Heart right ventricle (tissue), 16 donors: ENCODE measurements at regions not wholly inside any gene's neighbourhood (a gene's known extent, or its start where the extent isn't known, plus 50 kb on each side); places are given as distances from the start of the nearest gene placed in this dataset.

Source experiments
- ATAC-seq, 8 donors: fragments of 200-7000 bp; cut with Tn5 transposase; one replicate each; pipeline ENCODE4 v1.9.1; 2020; ENCODE audit warnings: mild to moderate bottlenecking in 8 of 8, moderate library complexity in 8 of 8, moderate number of reproducible peaks in 1 of 8
- DNase-seq, 2 donors: peaks; one replicate each; pipeline ENCODE4 v3.0.0-alpha.2; 2020
- H3K27ac ChIP-seq, 10 donors: fragments of 200-600 bp; sonication (generic) in 2 of 10; one replicate each; pipeline versions ENCODE4 v1.5.0 to v1.8.0; 2020 to 2022; ENCODE audit warnings: mild to moderate bottlenecking in 3 of 10
- H3K27me3 ChIP-seq, 7 donors: fragments of 200-600 bp; one replicate each; pipeline ENCODE4 v1.8.0; 2021 to 2022; ENCODE audit warnings: mild to moderate bottlenecking in 2 of 7
- H3K36me3 ChIP-seq, 9 donors: fragments of 200-600 bp; sonication (generic) in 1 of 9; one replicate each; pipeline versions ENCODE4 v1.5.0 to v1.8.0; 2020 to 2022; ENCODE audit warnings: mild to moderate bottlenecking in 2 of 9
- H3K4me1 ChIP-seq, 9 donors: fragments of 200-600 bp; sonication (generic) in 1 of 9; one replicate each; pipeline versions ENCODE4 v1.5.0 to v1.8.0; 2020 to 2022; ENCODE audit warnings: mild to moderate bottlenecking in 4 of 9
- H3K4me3 ChIP-seq, 10 donors: fragments of 200-600 bp; sonication (generic) in 2 of 10; one replicate each; pipeline versions ENCODE4 v1.5.0 to v1.8.0; 2020 to 2022; ENCODE audit warnings: mild to moderate bottlenecking in 7 of 10, moderate library complexity in 2 of 10
- H3K9me3 ChIP-seq, 11 donors: fragments of 200-600 bp in 10 of 11; sonication (generic) in 2 of 11; one replicate each; pipeline versions ENCODE4 v1.5.0 to v1.8.0; 2013 to 2022; ENCODE audit warnings: mild to moderate bottlenecking in 2 of 11, control low read depth in 1 of 11, moderate library complexity in 1 of 11
- WGBS, 2 donors: extraction: QIAGEN DNeasy Blood & Tissue Kit; methylation state at CpG; one replicate each; pipeline ENCODE4 v1.1.7; 2013; ENCODE audit warnings: inconsistent platforms in 1 of 2; 5-methylcytosine and 5-hydroxymethylcytosine counted together
- intact Hi-C, 10 donors: fragments of 100-400 bp; cut with DNase I; formaldehyde crosslinking; loops; one replicate each; pipeline versions ENCODE4 v1.11.1 to v1.14.2; 2022
- TF ChIP-seq, protein P1 (sequence below), 9 donors: fragments of 200-600 bp; sonication (generic) in 2 of 9; IDR thresholded peaks; one replicate each; pipeline versions ENCODE4 v1.5.0 to v1.8.0; 2021 to 2022; ENCODE audit warnings: antibody characterized with exemption in 9 of 9, mild to moderate bottlenecking in 5 of 9, moderate library complexity in 1 of 9
- donor health status: Arrhythmogenic right ventricular cardiomyopathy.
- donor health status: ischemic (EF 13 %, LVEDD 7.1; RV severe dilation, severe dysfunction).
- donor health status: healthy with polysubstance abuse.
- donor health status: DM: no; HTN: yes; CAD: no.
- donor health status: DM: no; HTN: no; CAD: no.
- donor health status: ischemic (EF 25% LVEDD 6.9; RV normal size, moderate dysfunction).
- donor health status: ischemic (EF 25% LVEDD 5.7; RV mildly dilated, moderate dysfunction).
- donor health status: healthy.
- donor health status: DM: yes; HTN: yes; CAD: no.
- donor health status: Ischemic cardiomyopathy.
- donor health status: ischemic (EF 35%, LVEDD 5.7; RV mildly dilated, moderate dysfunction).
- donor health status: nonischemic (EF 11% LVEDD 7.7; RV severe dilation, severe dysfunction).
- donor health status: DM: yes; HTN: yes; CAD: no.
- donor health status: PGD.
- donor health status: ischemic (EF 29% LVEDD 5.4; RV normal size, mild dysfunction).
- donor health status: nonischemic (EF 23%, LVEDD 6.1; RV moderate dilation, normal function).

DNA sequence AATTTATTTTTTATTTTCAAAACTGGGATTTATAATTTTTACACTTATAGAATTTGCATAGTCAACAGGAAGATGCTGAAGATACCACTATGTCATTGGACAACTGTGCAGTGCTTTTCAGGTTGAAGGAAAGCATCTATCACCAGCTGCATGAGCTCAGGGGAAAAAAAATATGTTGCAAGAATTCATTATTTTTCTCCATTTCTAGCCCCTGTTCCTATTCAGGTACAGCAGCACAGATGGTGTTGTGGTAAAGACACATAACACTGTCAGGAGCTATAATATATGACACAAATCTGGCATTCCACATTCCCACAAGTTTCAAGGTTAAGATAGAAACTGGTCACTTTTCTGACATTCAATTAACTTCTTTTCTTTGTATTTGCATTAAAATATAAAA, 1088.6 kb downstream of the MAT2B start:
- no peak overlapping the region for H3K27ac ChIP-seq
- no peaks in the 10 kb centered on the region for H3K4me1 ChIP-seq
- ATAC-seq: no peak
- TF ChIP-seq, protein P1, sequence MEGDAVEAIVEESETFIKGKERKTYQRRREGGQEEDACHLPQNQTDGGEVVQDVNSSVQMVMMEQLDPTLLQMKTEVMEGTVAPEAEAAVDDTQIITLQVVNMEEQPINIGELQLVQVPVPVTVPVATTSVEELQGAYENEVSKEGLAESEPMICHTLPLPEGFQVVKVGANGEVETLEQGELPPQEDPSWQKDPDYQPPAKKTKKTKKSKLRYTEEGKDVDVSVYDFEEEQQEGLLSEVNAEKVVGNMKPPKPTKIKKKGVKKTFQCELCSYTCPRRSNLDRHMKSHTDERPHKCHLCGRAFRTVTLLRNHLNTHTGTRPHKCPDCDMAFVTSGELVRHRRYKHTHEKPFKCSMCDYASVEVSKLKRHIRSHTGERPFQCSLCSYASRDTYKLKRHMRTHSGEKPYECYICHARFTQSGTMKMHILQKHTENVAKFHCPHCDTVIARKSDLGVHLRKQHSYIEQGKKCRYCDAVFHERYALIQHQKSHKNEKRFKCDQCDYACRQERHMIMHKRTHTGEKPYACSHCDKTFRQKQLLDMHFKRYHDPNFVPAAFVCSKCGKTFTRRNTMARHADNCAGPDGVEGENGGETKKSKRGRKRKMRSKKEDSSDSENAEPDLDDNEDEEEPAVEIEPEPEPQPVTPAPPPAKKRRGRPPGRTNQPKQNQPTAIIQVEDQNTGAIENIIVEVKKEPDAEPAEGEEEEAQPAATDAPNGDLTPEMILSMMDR (IDR thresholded peaks at IDR 0.05): no peak
- no peaks in the 10 kb centered on the region for H3K27me3 ChIP-seq
- no peaks in the 10 kb centered on the region for H3K9me3 ChIP-seq
- no peak for DNase-seq
- intact Hi-C loops: no loop called here
- H3K36me3 ChIP-seq: no peaks in the 10 kb centered on the region
- no peak overlapping the region for H3K4me3 ChIP-seq

DNA sequence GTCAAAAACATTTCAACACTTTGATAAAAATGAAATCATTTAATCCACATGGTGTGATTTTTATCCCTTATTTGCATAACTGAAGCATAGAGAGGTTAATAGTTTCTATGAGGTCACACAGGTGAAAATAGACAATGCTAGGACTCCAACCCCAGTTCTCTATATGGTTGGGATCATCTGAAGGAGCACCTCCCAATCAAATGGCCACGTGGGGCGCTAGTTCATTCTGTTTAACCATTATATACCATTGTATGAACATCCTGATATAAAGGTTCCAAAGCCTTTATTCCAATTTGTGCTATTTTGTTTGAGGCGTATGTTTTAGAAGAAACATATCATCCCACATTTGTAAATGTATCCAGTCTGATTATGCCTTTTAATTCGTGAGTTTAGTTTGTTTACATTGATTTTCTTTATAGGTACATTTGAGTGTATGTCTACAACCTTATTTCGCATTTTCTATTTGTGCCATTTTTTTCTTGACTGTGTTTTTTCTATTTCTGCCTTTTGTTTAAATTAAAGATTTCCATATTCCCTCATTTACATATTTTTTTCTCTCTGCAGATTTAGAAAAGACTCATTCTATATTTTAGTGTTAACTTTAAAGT, 1092.0 kb downstream of the MAT2B start:
- H3K27me3 ChIP-seq: no peaks in the 10 kb centered on the region
- H3K27ac ChIP-seq: no peak overlapping the region
- DNase-seq (no peak), ATAC-seq (no peak)
- H3K4me3 ChIP-seq: no peak overlapping the region
- H3K9me3 ChIP-seq: peaks cover 0 to 18% (median 0%) of the 10 kb centered on the region in 11 donors
- TF ChIP-seq, protein P1 (IDR thresholded peaks at IDR 0.05): peak in 2 of 9 donors; percentile 9 to 28
- H3K36me3 ChIP-seq: no peaks in the 10 kb centered on the region
- intact Hi-C loops: no loop called here
- whole genome bisulfite sequencing, 2 donors: 46 to 49% methylated on average over 5 of the region's 5 CpGs
- no peaks in the 10 kb centered on the region for H3K4me1 ChIP-seq

DNA sequence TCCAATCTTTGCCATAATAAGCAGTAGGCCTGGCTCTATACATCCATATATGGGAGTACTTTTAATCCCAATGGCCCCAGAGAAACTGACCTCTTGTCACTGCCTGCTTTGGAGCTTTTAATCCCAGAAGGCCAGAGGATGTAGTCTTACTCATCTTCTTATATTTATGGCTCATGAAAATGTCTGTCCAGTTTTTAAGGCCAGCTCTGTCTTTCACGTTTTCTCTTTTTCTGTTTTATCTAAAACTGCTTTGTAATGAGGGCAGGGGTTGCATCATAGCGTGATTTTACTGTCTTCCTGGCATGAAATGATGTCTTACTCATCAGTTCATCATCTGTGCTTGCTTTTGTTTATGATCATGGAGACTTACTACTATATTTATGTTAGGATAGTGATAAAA, 1094.9 kb downstream of the MAT2B start:
- Histone ChIP-seq H3K36me3 (no peaks in the 10 kb centered on the region), H3K27ac (no peak overlapping the region), H3K9me3 (peaks cover 0 to 18% (median 0%) of the 10 kb centered on the region in 11 donors), H3K4me1 (no peaks in the 10 kb centered on the region), H3K4me3 (no peak overlapping the region), H3K27me3 (no peaks in the 10 kb centered on the region)
- intact Hi-C loops: no loop called here
- no peak for DNase-seq
- 46 to 66% methylated on average over 2 of the region's 2 CpGs for WGBS, 2 donors
- no peak for ATAC-seq
- TF ChIP-seq, protein P1 (IDR thresholded peaks at IDR 0.05): no peak

DNA sequence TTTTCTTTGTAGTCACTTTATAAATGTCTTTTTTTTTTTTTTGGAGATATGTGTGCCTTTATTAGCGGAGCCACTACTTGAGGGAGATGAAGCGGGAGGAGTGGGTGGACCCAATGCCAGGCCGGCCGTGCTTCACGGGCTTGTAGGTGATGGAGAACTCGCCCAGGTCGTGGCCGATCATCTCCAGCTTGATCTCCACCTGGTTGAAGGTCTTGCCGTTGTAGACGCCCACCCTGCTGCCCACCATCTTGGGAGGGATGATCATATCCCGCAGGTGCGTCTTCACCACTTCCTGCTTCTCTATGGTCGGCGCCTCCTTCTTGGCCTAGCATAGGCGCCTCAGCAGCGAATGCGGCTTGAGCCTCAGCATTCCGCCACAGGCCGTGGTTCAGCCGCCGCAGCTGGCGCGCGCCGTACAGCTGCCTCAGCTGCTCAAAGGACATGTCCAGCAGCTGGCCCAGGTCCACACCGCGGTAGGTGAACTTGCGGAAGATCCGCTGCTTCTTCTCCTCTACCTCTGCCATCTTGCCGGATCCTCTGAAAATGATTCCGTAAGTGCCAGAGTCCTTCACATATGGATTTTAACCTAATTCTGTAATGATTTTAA, 1095.6 kb downstream of the MAT2B start:
- no peak for DNase-seq
- ATAC-seq: no peak
- Histone ChIP-seq H3K27me3 (no peaks in the 10 kb centered on the region), H3K9me3 (peaks cover 0 to 18% (median 0%) of the 10 kb centered on the region in 11 donors), H3K27ac (no peak overlapping the region), H3K4me1 (no peaks in the 10 kb centered on the region), H3K4me3 (no peak overlapping the region), H3K36me3 (no peaks in the 10 kb centered on the region)
- WGBS, 2 donors: 96 to 97% methylated on average over 31 of the region's 31 CpGs
- TF ChIP-seq, protein P1 (IDR thresholded peaks at IDR 0.05): no peak
- intact Hi-C loops: no loop called here
